ENCODE measurements at regions not wholly inside any gene's neighbourhood (a gene's known extent, or its start where the extent isn't known, plus 50 kb on each side); places are given as distances from the start of the nearest gene placed in this dataset.
"Not testable (repeated sequence)": the region's sequence is repeated elsewhere in the genome, so short reads cannot be mapped to it uniquely, and the experiment has no call there.

DNA sequence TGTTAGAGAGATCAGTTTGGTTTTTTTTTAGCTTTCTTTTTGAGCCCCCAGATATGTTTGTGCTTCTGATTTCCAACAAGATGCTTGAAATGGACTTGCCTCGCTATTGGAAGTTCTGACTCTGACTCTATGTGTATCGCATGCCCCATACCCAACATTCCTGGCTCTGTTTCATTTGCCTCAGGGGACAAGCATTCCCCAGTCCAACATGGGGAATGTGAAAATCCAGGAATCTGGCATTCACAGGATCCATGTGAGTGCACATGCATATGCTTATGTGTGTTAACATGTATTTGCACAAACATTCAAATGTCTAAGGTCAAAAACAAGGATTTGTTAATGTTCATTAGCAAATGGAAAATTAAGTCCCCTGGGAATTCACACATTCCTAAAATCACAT is 233.9 kb downstream of the TLR4 start:
- DNase-seq (ENCODE audit: low read depth, low spot score), result no peak

DNA sequence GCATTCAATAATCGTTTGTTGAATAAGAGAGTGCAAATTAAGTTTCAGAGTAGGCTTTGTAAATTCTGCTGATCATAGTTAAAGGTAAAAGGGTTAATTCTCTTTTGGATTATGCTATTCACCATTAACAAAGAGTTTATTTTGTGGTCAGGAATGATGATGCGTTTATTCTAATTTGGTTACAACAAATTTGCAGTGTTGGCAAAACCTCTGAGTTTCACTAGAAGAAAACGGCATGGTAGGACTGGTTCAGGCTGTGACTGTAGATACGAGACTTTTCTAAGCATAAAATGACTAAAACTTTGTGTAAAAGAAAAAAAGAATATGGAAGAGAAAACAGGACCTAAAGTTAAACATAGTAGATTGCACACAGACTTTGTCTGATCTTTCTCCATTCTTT is 234.7 kb downstream of the TLR4 start:
- DNase-seq (ENCODE audit: low read depth, low spot score), result no peak

DNA sequence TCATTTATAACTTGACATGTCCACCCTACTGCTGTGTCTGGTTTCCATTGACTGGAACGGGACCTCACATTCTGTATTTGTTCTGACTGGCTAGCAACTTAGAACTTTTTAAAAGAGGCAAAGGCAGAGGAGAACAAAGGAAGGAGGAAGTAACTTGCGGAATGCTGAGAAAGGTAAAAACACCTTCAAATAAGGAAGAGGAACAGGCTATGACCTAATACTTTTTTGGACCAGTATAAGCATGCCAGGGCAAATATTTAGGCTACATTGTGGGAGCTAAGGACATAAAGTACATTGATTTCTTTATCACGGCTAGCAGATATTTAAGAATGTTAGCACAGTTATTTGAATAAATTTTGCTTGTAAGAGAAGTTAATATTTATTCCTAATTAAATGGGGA is 240.5 kb downstream of the TLR4 start:
- DNase-seq (ENCODE audit: low read depth, low spot score), result not testable (repeated sequence)

DNA sequence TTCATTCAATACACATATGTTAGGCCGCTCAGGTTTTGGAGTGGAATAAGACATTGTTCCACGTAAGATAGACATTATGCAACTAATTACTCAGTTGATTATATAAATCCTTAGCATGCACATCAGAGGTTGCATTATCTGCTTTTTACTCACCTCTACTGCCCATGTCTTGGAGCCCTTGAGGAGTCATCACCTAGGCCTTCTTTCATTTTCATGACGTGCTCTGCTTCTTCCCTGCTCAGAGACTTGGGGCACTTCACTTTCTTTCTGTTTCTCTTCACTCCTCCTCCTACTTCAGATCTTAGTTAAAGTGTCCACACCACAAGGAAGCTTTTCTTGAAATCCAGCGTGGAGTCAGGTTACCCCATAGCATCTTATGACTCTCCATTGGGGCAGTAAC is 241.1 kb downstream of the TLR4 start:
- no peak for DNase-seq (ENCODE audit: low read depth, low spot score)

DNA sequence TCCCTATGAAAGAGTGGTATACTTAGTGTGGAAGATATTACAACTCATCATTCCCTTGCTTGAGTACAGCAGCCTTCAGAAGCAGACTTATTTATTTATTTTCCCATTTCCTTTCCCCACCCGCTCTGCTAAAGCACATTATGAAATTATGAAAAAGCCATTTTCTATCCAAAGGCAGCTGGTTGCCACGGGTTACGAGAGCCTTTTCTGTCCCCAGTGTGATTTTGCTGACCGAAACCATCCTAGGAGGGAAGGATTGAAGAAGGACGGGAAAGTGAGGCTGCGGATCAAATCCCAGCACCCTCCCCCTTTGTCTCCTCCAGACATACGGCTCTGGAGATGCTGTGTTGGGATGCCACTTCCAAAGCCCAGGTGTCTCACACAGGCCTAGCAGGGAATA is 246.9 kb downstream of the TLR4 start:
- no peak for DNase-seq (ENCODE audit: low read depth, low spot score)

DNA sequence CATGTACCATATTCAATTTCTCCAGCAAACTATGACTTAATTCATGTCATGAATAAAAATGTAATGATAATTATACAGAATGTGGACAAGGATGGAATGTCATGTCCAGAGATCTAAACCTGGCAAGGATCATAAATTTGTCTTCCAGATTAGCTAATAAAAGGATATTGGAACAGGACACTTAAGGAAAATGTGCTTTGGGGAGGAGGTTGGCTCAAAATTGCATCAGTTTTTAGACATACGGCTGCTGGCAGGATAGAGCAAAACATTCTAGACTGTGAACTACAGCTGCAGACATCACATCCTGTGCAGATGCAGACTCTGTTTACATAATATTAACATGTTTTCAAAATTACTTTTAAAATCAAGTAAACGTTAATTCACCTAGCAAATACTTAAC is 248.4 kb downstream of the TLR4 start:
- DNase-seq (ENCODE audit: low read depth, low spot score), result no peak

DNA sequence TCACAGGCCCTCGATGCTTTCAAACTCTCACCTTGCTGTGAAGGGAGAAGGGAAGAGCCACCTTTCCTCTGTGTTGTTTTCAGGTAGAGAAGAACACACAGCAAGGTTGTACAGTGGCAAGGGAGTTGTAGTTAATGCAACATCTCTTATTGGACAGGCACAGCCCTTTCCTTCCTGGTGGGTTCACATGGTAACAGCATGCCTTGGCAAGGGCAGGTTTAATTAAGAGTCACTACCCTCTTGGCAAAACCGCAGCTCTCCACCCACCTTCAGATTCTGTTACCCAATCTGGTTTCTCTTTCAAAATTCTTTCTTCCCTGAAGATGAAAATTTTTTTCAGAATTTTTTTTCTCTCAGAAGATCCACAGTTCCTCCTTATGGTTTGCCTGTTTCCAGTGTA is 253.1 kb downstream of the TLR4 start:
- no peak for DNase-seq (ENCODE audit: low read depth, low spot score)

DNA sequence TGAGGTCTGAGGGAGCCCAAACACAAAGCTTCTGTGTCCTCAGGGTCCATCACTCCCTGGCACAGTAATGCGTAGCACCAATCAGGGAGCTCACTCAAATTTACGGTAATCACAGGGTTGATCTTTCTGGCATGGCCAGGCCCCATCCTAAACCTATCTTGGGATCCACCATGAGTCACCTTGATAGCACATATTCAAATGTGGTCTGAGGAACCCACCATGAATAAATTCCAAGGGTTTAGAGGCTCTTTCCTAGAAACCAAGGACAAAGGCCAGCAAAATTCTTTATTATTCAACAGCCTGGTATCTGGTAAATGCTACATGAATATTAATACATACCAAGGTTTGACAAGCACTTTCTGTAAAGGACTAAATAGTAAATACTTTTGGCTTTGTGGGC is 254.5 kb downstream of the TLR4 start:
- no peak for DNase-seq (ENCODE audit: low read depth, low spot score)

DNA sequence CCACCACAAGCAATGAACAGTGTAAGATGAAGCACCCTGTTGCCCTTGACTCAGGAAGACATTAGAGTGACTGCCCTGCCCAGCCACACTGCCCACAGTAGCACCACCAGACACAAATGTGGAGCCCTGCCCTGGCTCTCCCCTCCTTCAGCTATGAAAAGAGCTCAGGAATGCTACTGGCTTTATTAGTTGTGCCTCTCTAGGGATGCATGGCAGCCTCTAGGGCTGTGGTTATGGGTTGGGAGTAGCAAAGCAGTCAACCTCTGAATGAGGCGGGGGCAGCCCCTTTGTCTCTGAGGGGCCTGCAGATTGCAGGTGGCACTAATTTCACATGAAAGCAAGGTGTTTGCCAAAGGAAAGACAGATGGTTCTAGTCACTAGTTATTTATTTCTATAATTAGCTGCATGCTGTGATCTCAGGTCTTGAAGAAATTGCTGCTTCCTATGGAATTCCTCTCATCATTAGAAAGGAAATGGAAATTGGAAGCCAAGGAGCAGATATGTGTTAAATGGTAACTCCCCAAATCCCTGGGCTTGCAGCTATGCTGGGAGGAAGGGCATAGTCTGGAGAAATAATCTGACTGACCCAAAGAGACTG is 259.4 kb downstream of the TLR4 start:
- no peak for DNase-seq (ENCODE audit: low read depth, low spot score)

DNA sequence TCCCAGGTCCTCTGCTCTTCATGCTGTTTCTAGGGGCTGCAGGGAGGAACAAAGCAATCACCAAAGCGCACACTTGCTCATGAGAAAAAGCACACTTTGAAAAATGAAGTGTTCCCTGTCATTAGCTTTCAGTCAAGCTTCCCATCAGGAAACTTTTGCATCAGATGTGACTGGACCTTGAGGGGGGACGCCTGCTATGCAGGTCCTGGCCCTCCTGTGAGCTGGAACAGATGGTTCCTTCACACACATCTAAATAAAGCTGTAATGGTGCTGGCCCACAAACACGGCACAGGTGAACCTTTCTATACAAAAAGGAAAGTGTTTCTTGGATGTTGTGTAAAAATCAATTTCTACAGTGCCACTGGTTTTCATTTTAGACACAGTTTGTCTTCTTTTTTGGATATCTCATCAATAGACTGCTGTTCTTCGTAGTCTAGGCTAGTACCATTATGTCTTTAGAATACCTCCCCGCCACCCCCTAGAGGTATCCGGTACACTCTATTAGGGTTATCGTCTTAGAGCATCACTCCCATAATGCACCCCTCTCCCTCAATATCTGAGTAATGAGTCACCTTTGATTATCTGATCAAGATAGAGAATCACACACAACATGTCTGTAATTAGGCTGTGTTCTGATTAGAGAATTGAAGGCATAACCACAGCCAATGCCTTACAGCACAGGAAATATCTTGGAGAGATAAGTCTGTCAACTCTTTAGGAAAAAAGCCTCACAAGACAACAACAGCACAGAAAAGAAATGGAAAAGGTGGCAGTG is 266.3 kb downstream of the TLR4 start:
- DNase-seq (ENCODE audit: low read depth, low spot score), result no peak

DNA sequence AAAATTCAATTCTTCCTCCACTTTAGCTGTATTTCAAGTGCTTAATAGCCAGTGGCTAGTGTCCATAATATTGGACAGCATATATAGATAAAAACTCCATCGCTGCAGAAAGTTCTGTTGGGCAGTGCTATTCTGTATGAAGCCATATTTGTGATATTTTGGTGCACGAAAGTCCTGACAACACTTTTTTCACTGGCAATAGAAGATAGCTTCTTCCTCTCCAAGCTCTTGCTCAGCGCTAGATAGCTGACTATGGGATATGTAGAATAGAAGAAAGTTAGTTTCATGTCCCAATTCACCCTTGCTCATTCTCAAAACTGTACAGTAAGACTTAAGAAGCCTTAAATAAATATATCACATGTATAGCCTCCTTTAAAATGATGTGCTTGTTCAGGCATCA is 269.9 kb downstream of the TLR4 start:
- DNase-seq (ENCODE audit: low read depth, low spot score), result no peak

DNA sequence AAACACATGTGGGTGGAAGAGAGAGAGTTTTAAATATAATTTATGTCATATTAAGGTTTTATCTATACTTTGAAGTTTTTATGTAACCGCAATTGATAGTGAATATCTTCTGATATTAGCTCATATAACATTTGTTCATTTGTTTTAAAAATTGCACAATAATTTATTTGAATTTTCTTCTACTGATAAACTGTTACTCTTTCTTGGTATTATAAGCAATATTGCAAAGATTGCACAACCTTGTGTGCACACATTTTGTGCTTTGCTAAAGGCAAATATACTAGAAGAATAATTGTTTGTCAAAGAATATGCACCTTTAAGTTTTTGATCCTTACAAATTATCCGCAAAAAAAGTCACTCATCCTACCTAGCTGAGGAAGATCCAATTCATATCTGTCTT is 275.7 kb downstream of the TLR4 start:
- DNase-seq (ENCODE audit: low read depth, low spot score), result no peak

DNA sequence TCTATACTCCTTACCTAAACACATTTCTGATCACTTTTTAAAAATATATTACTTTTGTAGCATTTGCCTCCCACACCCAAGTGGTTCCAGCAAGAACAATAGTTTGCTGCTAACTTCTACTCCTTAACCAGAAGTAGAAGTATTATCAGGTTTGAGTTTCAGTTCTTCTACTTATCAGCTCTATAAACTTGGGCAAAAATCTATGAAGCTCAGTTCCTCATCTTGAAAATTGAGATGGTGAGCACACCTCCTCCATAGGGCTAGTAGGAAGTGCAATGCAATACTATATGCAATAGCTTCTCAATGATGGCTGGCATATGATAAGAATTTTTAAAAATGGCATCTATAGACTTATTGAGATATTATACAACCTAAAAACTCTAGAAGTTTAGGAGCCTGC is 283.7 kb downstream of the TLR4 start:
- no peak for DNase-seq (ENCODE audit: low read depth, low spot score)

DNA sequence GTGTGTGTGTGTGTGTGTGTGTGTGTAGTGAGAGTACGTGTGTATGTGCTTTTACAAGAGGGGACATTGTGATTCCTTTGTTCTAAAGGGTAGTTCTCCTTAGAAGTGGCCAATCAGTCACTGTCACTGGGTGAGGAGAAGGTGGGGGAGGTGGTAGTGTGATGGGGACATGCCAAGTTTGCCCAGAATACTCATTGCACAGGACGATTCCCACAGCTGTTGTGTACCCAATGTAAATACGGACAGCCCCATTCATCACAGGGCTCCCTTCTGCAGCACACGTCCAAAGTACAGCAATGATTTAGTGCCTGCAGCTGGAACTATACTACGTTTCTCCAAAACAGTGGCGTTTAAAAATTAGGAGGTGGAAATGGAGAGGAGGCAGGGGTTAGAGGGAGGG is 287.8 kb downstream of the TLR4 start:
- no peak for DNase-seq (ENCODE audit: low read depth, low spot score)

DNA sequence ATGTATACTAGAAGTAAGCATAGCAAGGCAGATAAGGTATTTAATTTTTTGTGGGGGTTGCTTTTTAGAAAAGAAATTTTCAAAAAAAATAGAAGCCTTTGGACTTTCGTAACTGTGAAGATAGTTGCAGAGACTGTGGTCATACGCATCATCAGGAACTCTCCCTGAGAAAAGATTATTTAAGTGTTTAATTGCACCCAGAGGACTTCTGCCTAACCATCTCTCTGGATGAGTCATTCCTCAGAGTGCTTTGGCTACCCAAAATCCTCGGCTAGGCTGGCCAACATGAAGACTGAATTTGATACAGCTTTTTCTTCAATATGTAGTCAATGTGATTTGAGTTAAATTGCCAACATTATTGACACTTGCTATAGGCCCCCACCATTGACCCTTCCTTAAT is 296.4 kb downstream of the TLR4 start:
- DNase-seq (ENCODE audit: low read depth, low spot score), result no peak

DNA sequence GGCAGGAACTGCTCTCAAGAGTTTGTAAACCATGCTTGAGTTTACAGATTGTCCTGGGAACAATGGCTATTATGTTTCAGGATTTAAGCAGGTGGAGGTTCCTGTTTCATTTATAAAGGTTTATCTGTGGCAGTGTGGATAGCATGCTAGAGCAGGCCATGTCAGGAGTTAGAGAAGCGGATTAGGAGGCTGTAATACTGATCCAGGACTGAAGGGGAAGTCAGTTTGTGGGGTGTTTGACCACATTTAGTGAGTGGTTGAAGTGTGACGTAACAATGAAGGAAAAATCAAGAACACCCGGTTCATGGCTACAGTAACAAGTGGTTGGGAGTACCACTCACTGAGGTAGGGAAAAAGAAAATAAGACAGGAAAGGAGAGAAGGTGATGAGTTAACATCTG is 299.0 kb downstream of the TLR4 start:
- DNase-seq (ENCODE audit: low read depth, low spot score), result no peak

DNA sequence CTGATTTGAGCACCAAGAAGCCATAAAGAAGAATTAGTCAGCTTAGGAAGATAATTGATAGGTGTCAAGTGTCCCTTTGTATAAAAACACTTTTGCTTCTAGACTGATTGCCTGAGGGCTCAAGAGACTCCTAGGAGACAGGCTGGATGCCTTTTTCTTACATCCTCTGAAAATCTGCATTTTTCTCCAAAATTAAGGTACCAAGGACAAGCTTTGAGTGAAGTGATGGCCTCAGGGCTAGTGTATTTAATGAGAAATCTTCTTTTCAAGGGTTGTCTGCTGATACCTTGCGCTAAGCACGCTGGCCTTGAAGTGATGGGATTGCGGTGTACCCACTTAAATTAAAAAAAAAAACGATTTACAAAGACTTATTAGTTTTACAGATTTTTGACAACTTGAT is 304.0 kb downstream of the TLR4 start:
- no peak for DNase-seq (ENCODE audit: low read depth, low spot score)

DNA sequence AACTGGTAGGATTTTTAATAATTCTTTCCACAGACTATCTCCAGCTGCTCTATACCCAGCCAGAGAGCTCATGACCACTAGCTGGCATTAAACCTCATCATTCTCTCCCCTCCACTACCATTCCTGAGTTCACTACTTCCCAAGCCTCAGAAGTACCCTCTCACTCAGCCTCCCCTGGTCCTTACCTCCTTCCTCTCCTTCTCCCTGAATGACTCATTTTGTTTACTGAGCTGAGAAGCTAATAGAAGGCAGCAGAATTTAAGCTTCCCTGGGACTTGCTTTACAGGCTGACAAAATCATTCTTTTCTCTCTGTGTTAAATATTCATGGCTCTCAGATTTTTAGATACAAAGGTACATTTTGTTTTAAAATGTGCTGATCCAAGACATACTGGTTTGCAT is 305.4 kb downstream of the TLR4 start:
- no peak for DNase-seq (ENCODE audit: low read depth, low spot score)

DNA sequence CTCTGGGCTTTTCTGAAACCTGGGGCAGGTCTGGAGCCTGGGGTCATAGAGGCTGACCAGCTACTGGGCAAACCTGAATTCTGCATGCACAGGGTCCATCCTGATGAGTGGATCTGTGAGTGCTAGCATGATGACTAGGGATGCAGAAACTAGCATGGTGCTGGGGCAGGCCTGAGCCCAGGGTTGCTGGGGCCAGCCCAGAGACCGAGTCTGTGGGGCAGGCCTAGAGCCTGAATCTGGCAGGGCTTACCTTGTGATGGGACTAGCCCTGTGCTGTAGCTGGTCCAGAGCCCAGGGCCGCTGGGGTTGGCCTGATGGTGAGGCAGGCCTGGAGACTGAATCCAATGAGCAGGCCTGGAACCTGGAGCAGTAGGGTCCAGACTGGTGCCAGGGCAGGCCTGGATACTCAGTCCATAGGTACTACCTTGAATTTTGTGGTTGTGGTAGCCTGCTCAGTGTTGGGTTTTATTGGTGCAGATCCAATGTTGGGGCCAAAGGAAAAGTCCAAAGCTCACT is 313.5 kb downstream of the TLR4 start:
- no peak for DNase-seq (ENCODE audit: low read depth, low spot score)

DNA sequence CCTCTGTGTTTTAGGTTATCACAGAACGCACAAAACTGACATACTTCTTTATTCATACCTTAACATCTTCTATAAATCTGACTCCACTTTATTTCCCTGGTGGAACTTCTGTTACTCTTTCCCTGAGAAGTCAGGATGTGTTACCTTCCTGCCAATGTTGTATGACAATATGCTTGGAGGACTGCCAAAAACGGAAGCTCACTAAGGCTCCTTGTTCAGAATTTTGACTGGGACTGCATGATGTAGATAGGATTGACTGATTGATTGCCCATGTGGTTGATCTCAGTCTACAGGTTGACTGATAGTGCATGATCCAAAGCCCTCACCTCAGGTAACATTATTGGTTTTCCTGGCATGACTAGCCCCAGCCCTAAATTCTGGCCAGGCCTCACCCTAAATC is 319.4 kb downstream of the TLR4 start:
- no peak for DNase-seq (ENCODE audit: low read depth, low spot score)

DNA sequence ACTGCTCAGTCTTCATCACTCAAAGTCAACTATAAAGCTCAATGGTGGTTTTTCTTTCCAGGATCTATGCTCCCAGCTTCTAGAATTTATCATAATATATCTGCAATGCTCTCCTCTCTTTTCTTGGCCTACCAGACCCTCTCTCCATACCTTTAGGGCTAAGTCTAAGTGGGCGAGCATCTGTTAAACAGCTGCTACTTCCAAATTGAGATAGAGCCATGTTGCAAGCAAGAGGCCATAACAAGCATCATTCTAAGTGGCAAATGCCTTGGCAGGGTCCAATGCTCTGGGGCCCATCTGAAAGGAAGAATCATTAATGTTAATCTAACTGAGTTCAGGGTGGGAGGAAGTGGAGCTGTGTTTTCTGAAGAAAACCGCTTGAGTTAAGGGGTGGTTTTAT is 324.0 kb downstream of the TLR4 start:
- DNase-seq (ENCODE audit: low read depth, low spot score), result no peak

DNA sequence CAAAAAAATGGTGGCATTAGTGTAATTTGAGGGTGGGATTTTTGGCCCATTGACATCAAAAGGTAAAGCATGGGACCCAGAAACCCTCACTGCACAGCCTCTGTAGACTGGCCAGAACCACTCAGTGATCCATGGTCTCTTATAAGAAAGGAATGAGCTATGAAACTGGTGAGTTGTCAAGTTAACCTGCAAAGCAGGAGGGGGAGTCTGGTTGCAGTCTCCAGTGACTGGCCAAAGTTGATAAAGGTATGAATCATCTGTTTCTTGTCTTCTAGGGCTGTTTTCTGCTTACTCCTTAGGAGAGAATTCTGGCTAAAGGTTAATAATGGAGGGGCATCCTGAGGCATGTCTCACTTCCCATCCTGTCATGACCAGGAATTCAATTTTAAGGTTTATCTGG is 325.2 kb downstream of the TLR4 start:
- DNase-seq (ENCODE audit: low read depth, low spot score), result no peak

DNA sequence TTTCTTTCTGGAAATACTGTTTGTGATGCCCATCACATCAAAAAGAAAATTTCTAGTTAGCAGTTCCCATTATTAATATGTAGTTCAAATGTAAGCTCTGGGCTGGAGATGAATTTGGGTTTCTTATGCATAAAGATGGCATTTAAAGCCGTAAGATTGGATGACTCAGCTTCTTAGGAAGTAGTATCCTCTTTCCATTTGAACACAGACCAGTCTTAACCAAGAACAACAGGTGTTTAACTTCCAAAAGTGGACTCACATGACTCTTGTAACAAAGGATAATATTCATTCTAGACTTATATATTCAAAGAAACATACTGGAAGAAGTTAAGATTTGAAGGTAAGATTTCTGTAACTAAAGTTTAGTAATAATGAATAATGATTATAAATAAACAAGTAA is 330.5 kb downstream of the TLR4 start:
- no peak for DNase-seq (ENCODE audit: low read depth, low spot score)

DNA sequence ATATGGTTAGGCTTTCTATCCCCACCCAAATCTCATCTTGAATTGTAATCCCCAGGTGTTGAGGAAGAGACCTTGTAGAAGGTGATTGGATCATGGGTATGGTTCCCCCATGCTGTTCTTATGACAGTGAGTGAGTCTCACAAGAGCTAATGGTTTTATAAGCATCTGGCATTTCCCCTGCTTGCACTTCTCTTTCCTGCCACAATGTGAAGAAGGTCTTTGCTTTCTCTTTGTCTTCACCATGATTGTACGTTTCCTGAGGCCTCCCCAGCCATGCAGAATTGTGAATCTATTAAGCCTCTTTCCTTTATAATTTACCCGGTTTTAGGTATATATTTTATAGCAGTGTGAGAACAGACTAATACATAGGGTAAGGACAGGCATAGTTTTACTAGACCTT is 334.5 kb downstream of the TLR4 start:
- no peak for DNase-seq (ENCODE audit: low read depth, low spot score)
